Uterus (tissue), 2 donors: ENCODE measurements at regions not wholly inside any gene's neighbourhood (a gene's known extent, or its start where the extent isn't known, plus 50 kb on each side); places are given as distances from the start of the nearest gene placed in this dataset.

Source experiments
- CTCF ChIP-seq, 4 experiments: fragments of 200-600 bp in 2 of 4; fragments of 450-650 bp in 2 of 4; sonication (generic) in 2 of 4; IDR thresholded peaks; one replicate each; pipeline ENCODE4 v1.5.1; 2016 to 2019; ENCODE audit warnings: antibody characterized with exemption in 4 of 4, mild to moderate bottlenecking in 2 of 4, moderate library complexity in 1 of 4
- POLR2A ChIP-seq, 2 donors: fragments of 450-650 bp; IDR thresholded peaks; one replicate each; pipeline ENCODE4 v1.6.1; 2016; ENCODE audit warnings: antibody characterized with exemption in 2 of 2, mild to moderate bottlenecking in 1 of 2, moderate library complexity in 1 of 2

DNA sequence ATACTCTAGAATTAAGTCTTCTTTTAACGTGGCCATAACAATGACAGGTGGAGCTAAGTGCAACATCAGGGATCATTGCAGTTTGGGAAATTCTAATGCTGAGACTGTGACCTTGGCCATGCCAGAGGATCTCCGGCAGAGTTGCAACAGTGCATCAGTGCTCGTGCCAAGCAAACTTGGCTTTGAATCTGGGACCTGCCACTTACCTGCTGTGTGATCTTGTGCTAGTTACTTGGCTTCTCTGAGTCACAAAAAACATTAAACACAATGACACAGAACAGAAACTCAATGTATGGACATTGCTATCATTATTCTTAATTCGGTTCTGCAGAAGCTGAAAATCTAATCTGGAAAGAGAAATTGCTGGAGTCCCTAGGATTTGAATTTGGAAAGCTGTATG lies 435.5 kb upstream of the CCL2 start:
- TF ChIP-seq POLR2A (IDR thresholded peaks at IDR 0.05), result no peak
- no peak for TF ChIP-seq CTCF (IDR thresholded peaks at IDR 0.05)
